ENCODE measurements at regions not wholly inside any gene's neighbourhood (a gene's known extent, or its start where the extent isn't known, plus 50 kb on each side); places are given as distances from the start of the nearest gene placed in this dataset.

- DNase-seq (ENCODE audit: low spot score), result no peak
- H3K27ac ChIP-seq (ENCODE audit: low read depth, low read length, poor library complexity, severe bottlenecking), result peak overlapping the region; percentile 33
- POLR2A ChIA-PET (ENCODE audit: low non-redundant PET), result no interaction called here
Observed at GRCh38 chr2:176490061-176490861, 221.0 kb downstream of the MTX2 start.

GRCh38 chr2:176491172-176491904, 222.1 kb downstream of the MTX2 start:
- Histone ChIP-seq H3K4me1 (ENCODE audit: insufficient read depth, low read length, poor library complexity, severe bottlenecking) (peaks cover 39% of the 10 kb centered on the region), H3K27me3 (replicated peaks; ENCODE audit: insufficient read depth, low read depth, low read length, poor library complexity) (no peaks in the 10 kb centered on the region), H3K27ac (ENCODE audit: low read depth, low read length, poor library complexity, severe bottlenecking) (peak overlapping the region; percentile 33), H3K36me3 (ENCODE audit: insufficient read depth, low read length, poor library complexity, severe bottlenecking) (no peaks in the 10 kb centered on the region), H3K4me3 (ENCODE audit: low read depth, low read length, poor library complexity, severe bottlenecking) (no peak overlapping the region), H3K9me3 (ENCODE audit: low read depth, low read length, poor library complexity, severe bottlenecking) (no peaks in the 10 kb centered on the region)
- intact Hi-C loops (cut with micrococcal nuclease; ENCODE audit: unreplicated experiment), result loop anchor here (10.0 kb wide), 1 partner anchor 1743 kb away; no protein-coding TSS in a partner anchor
- CTCF ChIA-PET, result no interaction called here
- POLR2A ChIA-PET (ENCODE audit: low non-redundant PET), result no interaction called here
- no peak for TF ChIP-seq EZH2 (IDR thresholded peaks at IDR 0.05; ENCODE audit: borderline replicate concordance, low read depth, low read length, poor library complexity, severe bottlenecking)
- no peak for TF ChIP-seq CTCF (conservative IDR thresholded peaks at IDR 0.05; ENCODE audit: low read depth, low read length)
- peak; percentile 87 for DNase-seq (ENCODE audit: low spot score)
- no TSS peak for BruUV-seq (replicated peaks)

More at GRCh38 chr2:176490061-176490861, 221.0 kb downstream of the MTX2 start:
- intact Hi-C loops (cut with micrococcal nuclease; ENCODE audit: unreplicated experiment), result loop anchor here (10.0 kb wide), 1 partner anchor 1745 kb away; no protein-coding TSS in a partner anchor
- Histone ChIP-seq H3K36me3 (ENCODE audit: insufficient read depth, low read length, poor library complexity, severe bottlenecking) (no peaks in the 10 kb centered on the region), H3K9me3 (ENCODE audit: low read depth, low read length, poor library complexity, severe bottlenecking) (no peaks in the 10 kb centered on the region), H3K4me3 (ENCODE audit: low read depth, low read length, poor library complexity, severe bottlenecking) (no peak overlapping the region), H3K27me3 (replicated peaks; ENCODE audit: insufficient read depth, low read depth, low read length, poor library complexity) (no peaks in the 10 kb centered on the region), H3K4me1 (ENCODE audit: insufficient read depth, low read length, poor library complexity, severe bottlenecking) (peaks cover 39% of the 10 kb centered on the region)
- no peak for TF ChIP-seq CTCF (conservative IDR thresholded peaks at IDR 0.05; ENCODE audit: low read depth, low read length)
- no peak for TF ChIP-seq EZH2 (IDR thresholded peaks at IDR 0.05; ENCODE audit: borderline replicate concordance, low read depth, low read length, poor library complexity, severe bottlenecking)
- CTCF ChIA-PET, result no interaction called here
- no TSS peak for BruUV-seq (replicated peaks)

- H3K27ac ChIP-seq (ENCODE audit: low read depth, low read length, poor library complexity, severe bottlenecking), result no peak overlapping the region
- no TSS peak for BruUV-seq (replicated peaks)
- CTCF ChIA-PET, result no interaction called here
- DNase-seq (ENCODE audit: low spot score), result no peak
- H3K4me3 ChIP-seq (ENCODE audit: low read depth, low read length, poor library complexity, severe bottlenecking), result no peak overlapping the region
- H3K36me3 ChIP-seq (ENCODE audit: insufficient read depth, low read length, poor library complexity, severe bottlenecking), result no peaks in the 10 kb centered on the region
- no peak for TF ChIP-seq CTCF (conservative IDR thresholded peaks at IDR 0.05; ENCODE audit: low read depth, low read length)
- no peak for TF ChIP-seq EZH2 (IDR thresholded peaks at IDR 0.05; ENCODE audit: borderline replicate concordance, low read depth, low read length, poor library complexity, severe bottlenecking)
- intact Hi-C loops (cut with micrococcal nuclease; ENCODE audit: unreplicated experiment), result loop anchor here (10.0 kb wide), 1 partner anchor 1742 kb away; no protein-coding TSS in a partner anchor
- no peaks in the 10 kb centered on the region for H3K27me3 ChIP-seq (replicated peaks; ENCODE audit: insufficient read depth, low read depth, low read length, poor library complexity)
- peaks cover 45% of the 10 kb centered on the region for H3K4me1 ChIP-seq (ENCODE audit: insufficient read depth, low read length, poor library complexity, severe bottlenecking)
- POLR2A ChIA-PET (ENCODE audit: low non-redundant PET), result no interaction called here
- no peaks in the 10 kb centered on the region for H3K9me3 ChIP-seq (ENCODE audit: low read depth, low read length, poor library complexity, severe bottlenecking)
Observed at GRCh38 chr2:176492583-176492982, 223.3 kb downstream of the MTX2 start.
